ENCODE measurements at regions not wholly inside any gene's neighbourhood (a gene's known extent, or its start where the extent isn't known, plus 50 kb on each side); places are given as distances from the start of the nearest gene placed in this dataset.

DNA sequence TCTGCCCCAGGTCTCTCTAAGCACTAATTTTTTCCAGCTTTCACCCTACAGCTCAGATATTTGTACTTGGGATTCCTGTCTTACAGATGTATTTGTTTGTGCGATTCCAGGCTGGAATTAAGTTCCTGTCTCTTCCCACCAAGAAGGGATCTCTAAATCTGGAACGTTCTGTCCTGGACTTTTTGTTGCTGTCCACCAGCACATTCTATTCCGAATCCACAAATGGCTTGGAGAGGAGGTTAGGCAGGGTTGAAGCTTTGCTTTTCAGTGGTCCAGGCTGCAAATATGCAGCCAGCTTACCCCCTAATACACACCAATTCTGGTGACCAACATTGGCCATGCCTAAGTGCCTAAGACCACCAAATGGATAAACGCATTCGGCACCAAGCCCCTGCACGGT lies 315.0 kb downstream of the TNS1 start:
- no peak for DNase-seq

DNA sequence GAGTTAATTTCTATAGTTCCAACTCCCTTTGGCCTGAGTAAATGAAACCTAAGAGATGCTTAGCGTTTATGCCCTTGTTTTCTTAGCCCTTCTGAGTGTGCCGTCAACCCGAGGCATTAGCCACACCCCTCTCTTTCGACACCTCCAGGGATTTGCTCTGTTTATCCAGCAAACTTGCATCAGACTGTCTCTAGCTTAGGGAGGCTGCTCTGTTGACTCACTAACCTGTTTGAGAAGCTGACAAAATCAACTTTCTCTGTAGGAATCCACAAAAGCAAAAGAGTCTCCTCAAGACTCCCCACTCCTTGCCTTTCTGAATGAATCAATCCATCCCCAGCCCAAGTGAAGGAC lies 317.6 kb downstream of the TNS1 start:
- no peak for DNase-seq

- DNase-seq, result no peak
Measured at GRCh38 chr2:217684431-217685254, 318.2 kb downstream of the TNS1 start.

DNA sequence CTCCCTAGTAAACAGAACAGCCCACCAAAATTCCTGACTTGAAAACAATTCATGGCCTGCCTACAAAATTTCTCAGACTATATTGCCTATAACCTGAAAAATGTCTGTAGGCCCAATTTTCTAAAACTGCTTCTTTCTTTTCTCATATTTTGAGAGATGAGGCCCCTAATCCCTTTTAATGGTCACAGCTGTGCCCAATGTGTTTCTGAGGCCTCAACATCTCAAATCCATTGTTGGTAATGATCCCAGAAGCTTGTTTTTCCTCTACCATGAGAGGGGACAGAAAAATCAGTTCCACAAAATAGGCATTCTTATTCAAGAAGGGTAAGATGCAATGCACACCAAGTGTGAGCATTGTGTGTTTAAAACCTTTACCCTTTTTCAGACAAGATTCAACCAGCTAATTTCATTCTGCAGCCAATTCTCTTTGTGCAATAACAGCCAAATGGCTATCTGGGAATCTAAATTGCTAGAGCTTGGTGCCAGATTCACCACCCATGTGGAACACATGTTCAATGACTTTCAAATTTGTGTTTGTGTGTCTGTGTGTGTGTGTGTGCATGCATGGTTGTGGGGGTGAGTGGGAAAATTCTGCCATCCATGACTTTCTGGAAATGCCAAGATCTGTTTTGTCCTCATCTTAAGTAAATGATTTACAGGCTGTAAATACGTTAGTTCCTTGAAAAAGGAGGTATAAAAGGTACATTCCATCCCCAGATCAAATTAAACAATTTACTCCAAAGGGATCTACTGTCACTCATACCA lies 319.5 kb downstream of the TNS1 start:
- DNase-seq, result no peak

DNA sequence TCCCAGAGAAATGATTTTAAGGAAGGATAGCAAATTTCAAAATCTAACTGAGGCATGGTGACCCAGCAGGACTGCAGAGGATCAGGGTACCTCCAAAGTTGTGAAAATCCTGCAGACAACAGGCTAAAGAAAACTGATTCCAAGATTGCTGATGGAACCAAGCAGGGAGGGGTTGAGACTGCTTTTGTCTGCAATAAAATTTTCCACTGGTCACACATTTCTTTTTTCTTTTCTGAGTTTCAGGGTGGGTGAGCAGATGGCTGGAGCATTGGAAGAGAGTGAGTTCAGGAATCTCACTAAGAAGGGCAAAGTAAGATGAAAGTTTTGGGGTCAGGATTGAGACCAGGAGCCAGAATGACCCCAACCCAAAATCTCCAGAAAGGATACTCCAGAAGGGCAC lies 321.0 kb downstream of the TNS1 start:
- DNase-seq, result no peak

GRCh38 chr2:217680381-217680780 lies 322.4 kb downstream of the TNS1 start:
- DNase-seq, result no peak

DNA sequence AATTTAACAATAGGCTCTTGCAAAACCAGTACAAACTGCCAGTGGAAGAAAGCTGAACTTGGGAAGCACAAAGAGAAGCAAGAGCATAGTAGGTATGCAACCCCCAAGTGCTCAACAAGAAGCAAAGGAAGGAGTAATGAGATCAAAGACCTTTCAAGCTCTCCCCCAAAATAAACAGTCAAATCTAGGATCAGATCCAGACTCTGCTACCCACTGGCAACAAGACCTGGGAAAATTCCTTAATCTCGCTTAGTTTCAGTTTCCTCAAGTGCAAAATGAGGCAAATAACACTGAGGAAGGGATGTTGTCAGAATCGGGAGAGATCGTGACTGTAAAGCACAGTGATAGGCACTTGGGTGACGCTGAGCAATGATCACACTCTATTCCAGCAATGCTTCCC lies 329.2 kb downstream of the TNS1 start:
- no peak for DNase-seq

DNA sequence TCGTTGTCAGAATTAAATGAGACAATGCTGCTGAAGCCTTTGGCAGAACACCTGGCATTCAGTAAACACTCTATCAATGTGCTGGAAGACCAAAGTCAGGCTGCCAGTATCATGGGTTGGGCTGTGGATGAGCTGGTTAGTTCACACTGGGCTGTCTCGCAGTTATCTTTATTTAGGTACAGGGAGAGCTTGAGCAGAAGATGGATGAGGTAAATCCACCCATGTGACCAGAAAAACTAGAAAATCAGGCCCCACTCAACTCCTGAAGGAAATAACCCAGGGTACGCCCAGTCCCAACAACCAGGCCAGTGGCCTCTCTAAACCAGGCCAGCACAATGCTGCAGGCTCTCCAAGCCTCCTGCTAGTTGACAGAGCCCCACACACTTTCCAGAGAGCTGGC lies 330.3 kb downstream of the TNS1 start:
- DNase-seq, result no peak

DNA sequence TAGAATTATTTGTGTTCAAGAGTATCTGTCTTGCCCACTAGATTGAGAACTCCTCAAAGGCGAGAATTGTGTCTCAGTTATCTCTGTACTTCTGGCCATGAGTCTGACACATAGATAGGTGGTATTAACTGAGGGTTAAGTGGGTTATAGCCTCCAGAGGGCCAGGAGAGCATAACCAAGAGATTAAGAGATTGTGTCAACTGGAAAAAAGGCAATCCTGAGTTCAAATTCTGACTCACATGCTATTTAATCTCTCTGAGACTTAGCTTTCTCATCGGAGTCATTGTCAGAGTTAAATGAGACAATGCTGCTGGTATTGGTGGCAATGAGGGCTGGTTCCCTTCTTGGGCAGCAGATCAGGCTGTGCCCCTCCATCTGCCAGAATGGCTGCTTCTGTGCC lies 330.9 kb downstream of the TNS1 start:
- no peak for DNase-seq

DNA sequence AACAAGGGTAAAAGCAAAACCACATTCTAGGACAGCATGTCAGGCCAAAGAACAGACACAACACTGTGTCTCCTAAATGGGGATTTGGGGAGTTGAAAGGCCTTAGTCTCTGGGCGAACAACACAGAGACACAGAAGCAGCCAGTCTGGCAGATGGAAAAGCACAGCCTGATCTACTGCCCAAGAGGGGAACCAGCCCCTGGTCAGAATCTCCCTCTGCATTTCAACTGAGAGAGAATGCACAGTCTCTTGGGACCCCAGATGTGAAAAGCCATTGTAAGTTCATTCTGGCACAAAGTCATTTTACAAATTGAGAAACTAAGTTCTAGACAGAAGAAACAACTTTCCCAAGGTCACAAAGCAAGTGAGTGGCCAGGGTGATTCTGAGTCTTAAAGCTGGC lies 331.7 kb downstream of the TNS1 start:
- no peak for DNase-seq

DNA sequence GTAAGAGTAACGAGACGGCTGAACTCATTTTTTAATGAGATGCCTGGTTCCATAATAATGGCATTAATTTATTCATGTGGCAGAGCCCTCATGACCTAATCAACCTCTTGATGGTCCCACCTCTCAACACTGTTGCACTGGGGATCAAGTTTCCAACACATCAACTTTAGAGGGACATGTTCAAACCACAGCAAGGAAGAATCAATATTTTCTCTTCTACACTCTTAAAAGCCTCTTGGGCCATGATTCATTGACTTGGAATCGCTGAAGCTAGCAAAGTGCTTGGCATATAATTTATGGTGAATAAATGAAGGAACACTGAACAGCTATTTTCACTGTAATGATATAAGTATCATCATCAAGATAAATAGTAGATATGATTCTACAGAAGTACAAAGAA lies 333.0 kb downstream of the TNS1 start:
- DNase-seq, result no peak

DNA sequence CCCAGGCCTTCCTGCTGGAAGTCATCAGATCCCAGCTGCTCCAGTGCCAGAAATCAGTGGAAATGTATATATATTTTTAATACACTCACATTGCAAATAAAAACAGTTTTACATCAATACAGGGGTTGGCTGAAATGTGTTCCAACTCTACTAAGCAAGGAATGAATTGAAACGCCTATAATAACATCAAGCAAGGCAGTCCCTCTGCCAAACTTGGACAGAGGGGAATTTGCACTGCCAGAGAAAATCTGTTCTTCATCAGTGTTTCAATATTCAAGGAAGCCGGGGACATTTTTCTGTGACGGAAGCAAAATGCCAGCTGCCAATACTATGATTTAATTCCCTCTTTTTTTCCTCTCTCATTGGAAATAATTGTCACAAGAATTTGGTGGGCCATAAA lies 335.3 kb downstream of the TNS1 start:
- no peak for DNase-seq

GRCh38 chr2:217667035-217667434 lies 335.8 kb downstream of the TNS1 start:
- DNase-seq, result no peak

GRCh38 chr2:217666338-217666737 lies 336.5 kb downstream of the TNS1 start:
- DNase-seq, result no peak

DNA sequence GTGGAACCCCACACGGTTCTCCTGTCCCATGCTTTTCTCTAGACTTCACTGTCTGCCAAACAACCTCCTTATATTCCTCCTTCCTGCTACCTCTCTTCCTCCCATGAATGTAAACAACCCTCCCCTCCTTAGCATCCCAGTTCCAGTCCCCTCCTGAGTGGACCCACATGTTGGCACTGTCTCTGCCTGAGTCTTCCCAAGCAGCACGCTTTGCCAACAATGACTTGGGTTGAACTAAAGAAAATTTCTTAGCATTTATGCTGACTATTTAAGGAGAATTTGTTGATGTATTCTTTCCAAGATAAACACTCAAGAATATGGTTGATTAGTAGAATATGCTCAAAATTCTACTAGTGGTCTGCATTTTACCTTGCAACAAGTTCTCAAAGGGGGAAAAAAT lies 338.0 kb downstream of the TNS1 start:
- DNase-seq, result no peak

DNA sequence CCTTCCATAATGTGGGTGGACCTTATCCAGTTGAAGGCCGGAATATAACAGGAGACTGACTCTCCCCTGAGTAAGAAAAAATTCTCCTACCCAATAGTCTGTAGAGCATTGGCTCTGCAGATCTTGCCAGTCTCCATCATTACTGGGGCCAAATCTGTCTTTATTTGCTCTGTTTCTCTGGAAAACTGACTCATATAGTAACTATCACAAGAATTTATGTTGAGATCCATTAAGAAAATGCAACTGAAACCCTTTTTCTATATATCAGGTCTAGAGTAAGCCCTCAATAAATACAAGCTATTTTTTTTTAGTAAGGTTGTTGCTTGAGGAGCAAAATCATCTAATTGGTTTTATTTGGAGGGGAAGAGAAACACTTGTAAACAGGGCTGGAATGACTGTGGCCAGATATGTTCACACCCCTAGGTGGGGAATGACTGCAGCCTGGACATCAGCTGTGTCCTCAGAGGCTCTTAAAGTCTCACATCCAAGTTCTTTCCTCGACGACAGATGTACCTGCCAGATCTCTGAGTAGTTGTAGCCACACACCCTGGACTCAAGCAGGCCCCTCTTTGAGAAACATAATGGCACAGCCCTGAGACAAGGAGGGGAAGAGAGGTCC lies 339.7 kb downstream of the TNS1 start:
- DNase-seq, result no peak

DNA sequence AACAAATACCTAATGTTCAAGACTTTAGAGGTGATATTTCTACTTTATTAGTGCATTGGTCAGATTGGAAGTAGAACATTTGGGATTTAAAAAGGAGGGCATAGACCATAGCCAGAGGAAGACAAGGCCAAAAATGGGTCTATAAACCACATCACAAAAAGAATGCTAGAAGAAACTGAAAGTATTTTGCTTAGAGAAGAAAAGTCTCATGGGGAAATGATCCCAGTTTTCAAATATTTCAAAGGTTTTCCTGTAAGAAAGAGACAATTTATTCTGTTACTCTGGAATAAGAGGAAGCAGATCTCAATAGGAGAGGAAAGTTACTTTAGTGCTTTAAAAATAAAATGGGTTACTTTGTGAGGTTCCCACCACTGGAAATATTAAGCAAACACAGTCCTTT lies 341.4 kb downstream of the TNS1 start:
- DNase-seq, result no peak

DNA sequence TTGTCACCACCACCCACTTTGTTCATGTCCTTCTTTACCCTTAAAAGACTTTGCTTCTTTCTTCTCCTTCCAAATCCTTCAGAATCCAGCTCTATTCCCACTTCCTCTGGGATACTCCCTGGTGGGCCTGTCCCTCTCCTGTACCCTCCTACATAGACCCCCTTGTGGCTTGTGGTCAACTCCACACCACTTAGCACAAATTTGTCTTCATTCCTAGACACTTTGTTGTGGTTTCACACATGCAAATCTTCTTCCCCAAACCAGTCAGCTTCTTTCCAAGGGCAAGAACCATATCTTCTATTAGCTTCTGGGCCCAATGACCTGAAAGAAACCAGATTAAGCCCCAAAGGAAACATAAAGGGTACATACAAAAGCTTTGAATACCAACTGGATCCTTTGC lies 342.4 kb downstream of the TNS1 start:
- DNase-seq, result no peak

GRCh38 chr2:217658806-217659205 lies 344.0 kb downstream of the TNS1 start:
- no peak for DNase-seq

DNA sequence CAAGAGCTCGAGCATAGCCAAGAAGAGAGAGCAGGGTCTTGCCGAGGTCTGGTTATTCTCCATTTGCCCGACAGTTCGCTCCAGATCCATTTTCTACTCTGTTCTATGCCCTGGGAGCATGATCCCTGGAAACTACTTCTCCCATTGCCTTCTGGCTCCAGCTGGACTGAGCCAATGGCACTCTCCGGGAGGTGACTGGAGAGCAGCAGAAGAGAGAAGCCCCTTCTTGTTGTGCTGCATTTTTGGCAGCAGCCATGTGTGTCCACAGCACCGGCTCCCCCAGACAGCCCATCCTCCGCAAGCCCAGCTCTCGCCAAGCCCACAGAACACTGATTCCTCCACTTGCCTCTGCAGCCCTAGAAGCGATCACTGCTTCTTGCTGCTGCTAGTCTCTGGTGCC lies 345.5 kb downstream of the TNS1 start:
- no peak for DNase-seq

GRCh38 chr2:217656316-217656715 lies 346.5 kb downstream of the TNS1 start:
- DNase-seq, result no peak

- DNase-seq, result no peak
Measured at GRCh38 chr2:217655651-217656050, 347.1 kb downstream of the TNS1 start.

GRCh38 chr2:217654168-217654567 lies 348.6 kb downstream of the TNS1 start:
- DNase-seq, result no peak

All from NCI-H2081 (cell line).